SU-DHL-6 (cell line): ENCODE measurements at regions not wholly inside any gene's neighbourhood (a gene's known extent, or its start where the extent isn't known, plus 50 kb on each side); places are given as distances from the start of the nearest gene placed in this dataset.

Experiments
- H2AFZ ChIP-seq: fragments of 200-600 bp; sonication (generic); 2 replicates; pipeline ENCODE4 v1.6.1; 2014; ENCODE audit warnings: low read depth, mild to moderate bottlenecking, moderate library complexity, mixed read lengths, antibody characterized with exemption, low read length; ENCODE audit not compliant: severe bottlenecking
- H3F3A ChIP-seq: fragments of 200-600 bp; shearing (Covaris generic); 2 replicates; pipeline ENCODE4 v1.6.0; 2016; ENCODE audit warnings: antibody characterized with exemption, mild to moderate bottlenecking; ENCODE audit not compliant: insufficient read depth
- H3K27ac ChIP-seq: fragments of 200-600 bp; sonication (generic); 2 replicates; pipeline ENCODE4 v1.5.1; 2016; ENCODE audit warnings: low read depth, mild to moderate bottlenecking, low read length, moderate library complexity, mixed read lengths
- H3K27me3 ChIP-seq: fragments of 200-600 bp; sonication (generic), shearing (Covaris generic); 2 replicates; pipeline ENCODE4 v1.6.0; 2014; ENCODE audit warnings: mild to moderate bottlenecking, low read length
- H3K36me3 ChIP-seq: fragments of 200-600 bp; sonication (generic); 2 replicates; pipeline ENCODE4 v1.6.1; 2014; ENCODE audit warnings: mild to moderate bottlenecking, low read length, mixed read lengths
- H3K4me2 ChIP-seq: fragments of 300-600, 200-600 bp; shearing (Covaris generic), sonication (generic); 2 replicates; pipeline ENCODE4 v1.6.0; 2014; ENCODE audit warnings: low read length, low read depth, mild to moderate bottlenecking; ENCODE audit not compliant: poor library complexity, severe bottlenecking
- H3K4me3 ChIP-seq: fragments of 200-600 bp; sonication (generic); 2 replicates; pipeline ENCODE4 v1.5.1; 2014; ENCODE audit warnings: antibody characterized with exemption, low read length, mild to moderate bottlenecking, mixed read lengths; ENCODE audit not compliant: insufficient read depth, poor library complexity, severe bottlenecking
- H3K79me2 ChIP-seq: fragments of 200-600 bp; sonication (generic); 2 replicates; pipeline ENCODE4 v1.6.1; 2014; ENCODE audit warnings: mild to moderate bottlenecking, low read length, moderate library complexity; ENCODE audit not compliant: insufficient read depth
- H3K9ac ChIP-seq: fragments of 200-600 bp; sonication (generic); 2 replicates; pipeline ENCODE4 v1.7.0; 2014; ENCODE audit warnings: mild to moderate bottlenecking, low read length
- H3K9me2 ChIP-seq: fragments of 200-600 bp; sonication (generic); replicated peaks from 2 replicates; pipeline ENCODE4 v1.6.1; 2014; ENCODE audit warnings: low read length; ENCODE audit not compliant: insufficient read depth
- H3K9me3 ChIP-seq: fragments of 200-600 bp; sonication (generic); 2 replicates; pipeline ENCODE4 v1.6.1; 2014; ENCODE audit warnings: low read length, mixed read lengths; ENCODE audit not compliant: insufficient read depth
- H4K20me1 ChIP-seq: fragments of 200-600 bp; sonication (generic); 2 replicates; pipeline ENCODE4 v1.6.1; 2014; ENCODE audit warnings: low read depth, mild to moderate bottlenecking, antibody characterized with exemption, low read length, moderate library complexity, mixed read lengths
- CTCF ChIP-seq: fragments of 200-600 bp; sonication (generic); IDR thresholded peaks from one replicate; pipeline ENCODE4 v1.5.1; 2017; ENCODE audit warnings: antibody characterized with exemption, mild to moderate bottlenecking, low read length, moderate library complexity; ENCODE audit not compliant: insufficient read depth, poor library complexity, severe bottlenecking
- EZH2phosphoT487 ChIP-seq: fragments of 200-600 bp; sonication (generic), shearing (Covaris generic); conservative IDR thresholded peaks from 2 replicates; pipeline ENCODE4 v1.6.1; 2018; ENCODE audit warnings: mild to moderate bottlenecking, antibody characterized with exemption, low read length, moderate library complexity, mixed read lengths

- Histone ChIP-seq H3K36me3 (no peaks in the 10 kb centered on the region), H3K9ac (no peak overlapping the region), H3K79me2 (no peaks in the 10 kb centered on the region), H3K9me3 (no peaks in the 10 kb centered on the region), H3K4me2 (no peak overlapping the region), H3K27me3 (no peaks in the 10 kb centered on the region), H3F3A (no peaks in the 10 kb centered on the region), H2AFZ (no peak overlapping the region), H3K9me2 (no peaks in the 10 kb centered on the region), H3K4me3 (no peak overlapping the region), H3K27ac (no peak overlapping the region), H4K20me1 (no peaks in the 10 kb centered on the region)
- TF ChIP-seq CTCF (no peak), EZH2phosphoT487 (no peak)
Measured at GRCh38 chr1:163422738-163423404, 101.1 kb downstream of the NUF2 start.

- Histone ChIP-seq H3K4me3 (no peak overlapping the region), H4K20me1 (no peaks in the 10 kb centered on the region; the same call in 1 of the 2 replicates), H3K27me3 (no peaks in the 10 kb centered on the region), H3K36me3 (no peaks in the 10 kb centered on the region), H3K9me3 (no peaks in the 10 kb centered on the region), H3K9me2 (no peaks in the 10 kb centered on the region), H3K9ac (no peak overlapping the region), H3K4me2 (no peak overlapping the region), H3F3A (no peaks in the 10 kb centered on the region), H2AFZ (no peak overlapping the region), H3K27ac (no peak overlapping the region), H3K79me2 (no peaks in the 10 kb centered on the region)
- TF ChIP-seq CTCF = no peak
- no peak for TF ChIP-seq EZH2phosphoT487
Measured at GRCh38 chr1:163426505-163427251, 104.9 kb downstream of the NUF2 start.

- no peak overlapping the region for H3K27ac ChIP-seq
- H3K9ac ChIP-seq = no peak overlapping the region
- no peaks in the 10 kb centered on the region; the same call in 1 of the 2 replicates for H4K20me1 ChIP-seq
- TF ChIP-seq CTCF (no peak), EZH2phosphoT487 (no peak)
- H3K4me3 ChIP-seq = no peak overlapping the region
- no peak overlapping the region for H3K4me2 ChIP-seq
- no peaks in the 10 kb centered on the region for H3K36me3 ChIP-seq
- H3K9me2 ChIP-seq = no peaks in the 10 kb centered on the region
- no peaks in the 10 kb centered on the region for H3K79me2 ChIP-seq
- H3F3A ChIP-seq = no peaks in the 10 kb centered on the region
- H3K9me3 ChIP-seq = no peaks in the 10 kb centered on the region
- H2AFZ ChIP-seq = no peak overlapping the region
- H3K27me3 ChIP-seq = no peaks in the 10 kb centered on the region
Measured at GRCh38 chr1:163427279-163427678, 105.5 kb downstream of the NUF2 start.
